ENCODE measurements at regions not wholly inside any gene's neighbourhood (a gene's known extent, or its start where the extent isn't known, plus 50 kb on each side); places are given as distances from the start of the nearest gene placed in this dataset.
"Not testable (repeated sequence)": the region's sequence is repeated elsewhere in the genome, so short reads cannot be mapped to it uniquely, and the experiment has no call there.

GRCh38 chr1:190698488-190698887, 220.8 kb upstream of the BRINP3 start:
- H3K9me3 Mint-ChIP-seq; H3K36me3 Mint-ChIP-seq; H3K4me3 Mint-ChIP-seq; H3K27me3 Mint-ChIP-seq; ATAC-seq; H3K4me1 Mint-ChIP-seq (ENCODE audit: low read depth in 2 of 2); H3K27ac Mint-ChIP-seq; DNase-seq (ENCODE audit: low spot score): not testable (repeated sequence)

DNA sequence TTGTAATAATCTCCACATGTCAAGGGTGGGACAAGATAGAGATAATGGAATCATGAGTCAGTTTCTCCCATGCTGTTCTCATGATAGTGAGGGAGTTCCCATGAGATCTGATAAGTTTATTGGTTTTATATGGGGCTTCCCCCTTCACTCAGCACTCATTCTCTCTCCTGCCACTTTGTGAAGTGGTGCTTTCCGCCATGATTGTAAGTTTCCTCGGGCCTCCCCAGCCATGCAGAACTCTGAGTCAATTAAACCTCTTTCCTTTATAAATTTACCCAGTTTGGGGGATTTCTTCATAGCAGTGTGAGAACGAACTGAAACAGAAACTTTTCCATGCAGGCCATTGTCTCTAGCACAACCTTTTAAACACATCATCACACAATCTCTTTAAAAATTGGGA, 221.5 kb upstream of the BRINP3 start:
- no peaks in the 10 kb centered on the region for H3K4me1 Mint-ChIP-seq (ENCODE audit: low read depth in 2 of 2)
- H3K36me3 Mint-ChIP-seq, result peaks cover 4% of the 10 kb centered on the region
- DNase-seq (ENCODE audit: low spot score) (no peak), ATAC-seq (no peak)
- H3K9me3 Mint-ChIP-seq, result peaks cover 7% of the 10 kb centered on the region
- no peak overlapping the region for H3K4me3 Mint-ChIP-seq
- H3K27me3 Mint-ChIP-seq, result no peaks in the 10 kb centered on the region
- H3K27ac Mint-ChIP-seq, result no peak overlapping the region

DNA sequence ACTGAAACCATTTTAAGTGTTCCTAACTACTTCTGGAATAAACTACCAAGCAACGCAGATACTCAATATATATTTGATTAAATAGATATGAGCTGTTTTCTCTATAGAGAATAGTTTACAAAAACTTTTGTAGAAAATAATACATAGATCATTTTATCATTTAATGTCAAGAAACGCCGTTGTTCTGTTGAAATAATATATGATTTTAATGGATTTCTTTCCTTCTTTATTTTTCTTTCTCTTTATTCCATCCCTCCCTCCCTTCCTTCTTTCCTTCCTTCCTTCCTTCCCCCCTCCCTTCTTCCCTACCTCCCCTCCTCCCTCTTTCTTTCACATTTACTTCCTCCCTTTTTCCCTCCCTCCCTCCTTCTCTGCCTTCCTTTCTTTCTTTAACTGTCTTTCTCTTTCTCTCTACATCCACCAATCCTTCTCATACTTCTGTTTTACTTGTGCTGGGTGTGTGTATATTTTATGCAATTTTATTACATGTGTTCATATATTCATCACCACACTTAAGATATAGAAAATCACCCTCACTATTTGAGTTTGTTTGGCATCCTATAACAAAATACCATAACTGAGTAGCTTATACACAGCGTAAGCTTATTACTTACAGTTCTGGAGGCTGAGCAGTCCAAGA, 230.9 kb upstream of the BRINP3 start:
- DNase-seq (ENCODE audit: low spot score), result no peak
- no peaks in the 10 kb centered on the region for H3K27me3 Mint-ChIP-seq
- no peak overlapping the region for H3K27ac Mint-ChIP-seq
- no peak for ATAC-seq
- no peaks in the 10 kb centered on the region for H3K4me1 Mint-ChIP-seq (ENCODE audit: low read depth in 2 of 2)
- H3K9me3 Mint-ChIP-seq, result peaks cover 9% of the 10 kb centered on the region
- H3K4me3 Mint-ChIP-seq, result no peak overlapping the region
- H3K36me3 Mint-ChIP-seq, result no peaks in the 10 kb centered on the region

- H3K9me3 Mint-ChIP-seq, result peaks cover 5% of the 10 kb centered on the region
- no peak overlapping the region for H3K4me3 Mint-ChIP-seq
- no peaks in the 10 kb centered on the region for H3K27me3 Mint-ChIP-seq
- no peak for ATAC-seq
- no peak for DNase-seq (ENCODE audit: low spot score)
- H3K27ac Mint-ChIP-seq, result no peak overlapping the region
- H3K4me1 Mint-ChIP-seq (ENCODE audit: low read depth in 2 of 2), result no peaks in the 10 kb centered on the region
- no peaks in the 10 kb centered on the region for H3K36me3 Mint-ChIP-seq
These were observed 233.4 kb upstream of the BRINP3 start for GRCh38 chr1:190711069-190711468.

DNA sequence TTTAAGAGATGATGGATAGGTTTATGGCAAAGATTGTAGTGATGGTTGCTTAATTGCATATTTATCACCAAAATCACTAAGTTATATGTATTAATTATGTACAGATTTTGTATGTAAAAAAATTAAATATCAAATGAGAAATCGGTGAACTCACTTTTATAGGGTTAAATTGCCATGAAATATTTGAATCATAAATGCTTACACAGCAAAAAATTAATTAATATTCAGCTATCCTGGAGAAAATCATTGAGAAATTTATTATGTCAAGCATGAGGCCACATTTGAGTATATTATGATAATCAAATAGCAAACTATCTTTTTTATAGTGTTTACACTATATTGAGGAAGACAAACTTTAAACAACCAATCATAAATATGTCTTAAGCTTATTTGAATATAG, 239.4 kb upstream of the BRINP3 start:
- Mint-ChIP-seq H3K36me3 (no peaks in the 10 kb centered on the region), H3K4me3 (no peak overlapping the region), H3K9me3 (peaks cover 4% of the 10 kb centered on the region), H3K27me3 (no peaks in the 10 kb centered on the region), H3K27ac (no peak overlapping the region), H3K4me1 (ENCODE audit: low read depth in 2 of 2) (no peaks in the 10 kb centered on the region)
- ATAC-seq, result no peak
- DNase-seq (ENCODE audit: low spot score), result no peak

GRCh38 chr1:190736971-190737590, 259.4 kb upstream of the BRINP3 start:
- Mint-ChIP-seq H3K36me3 (no peaks in the 10 kb centered on the region), H3K27me3 (no peaks in the 10 kb centered on the region), H3K4me1 (ENCODE audit: low read depth in 2 of 2) (no peaks in the 10 kb centered on the region), H3K4me3 (no peak overlapping the region), H3K27ac (no peak overlapping the region), H3K9me3 (peaks cover 2% of the 10 kb centered on the region)
- no peak for DNase-seq (ENCODE audit: low spot score)
- ATAC-seq, result no peak

DNA sequence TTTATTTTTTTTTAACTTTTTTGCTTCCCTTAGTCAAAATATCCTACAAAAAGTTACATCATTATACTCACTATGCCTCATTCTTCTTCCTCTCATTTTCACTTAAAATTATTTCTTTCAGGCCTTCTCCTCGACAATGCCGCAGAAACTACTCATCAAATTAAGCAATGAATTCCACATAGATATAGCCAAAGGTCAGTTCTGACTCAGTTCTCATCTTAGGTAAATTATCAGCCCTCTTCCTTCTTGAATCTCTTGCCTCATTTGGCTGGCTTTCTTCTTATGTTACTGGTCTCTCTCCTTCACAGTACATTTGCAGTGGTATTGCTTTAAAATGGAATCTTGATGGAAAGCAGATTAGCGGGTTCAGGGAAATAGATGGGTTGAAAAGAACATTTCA, 260.7 kb upstream of the BRINP3 start:
- no peaks in the 10 kb centered on the region for H3K36me3 Mint-ChIP-seq
- no peaks in the 10 kb centered on the region for H3K27me3 Mint-ChIP-seq
- H3K4me3 Mint-ChIP-seq, result no peak overlapping the region
- H3K27ac Mint-ChIP-seq, result no peak overlapping the region
- DNase-seq (ENCODE audit: low spot score), result no peak
- H3K4me1 Mint-ChIP-seq (ENCODE audit: low read depth in 2 of 2), result no peaks in the 10 kb centered on the region
- H3K9me3 Mint-ChIP-seq, result peaks cover 2% of the 10 kb centered on the region
- ATAC-seq, result no peak

- H3K36me3 Mint-ChIP-seq, result no peaks in the 10 kb centered on the region
- peaks cover 9% of the 10 kb centered on the region for H3K9me3 Mint-ChIP-seq
- ATAC-seq (no peak), DNase-seq (ENCODE audit: low spot score) (no peak)
- H3K4me3 Mint-ChIP-seq, result no peak overlapping the region
- H3K4me1 Mint-ChIP-seq (ENCODE audit: low read depth in 2 of 2), result no peaks in the 10 kb centered on the region
- H3K27me3 Mint-ChIP-seq, result no peaks in the 10 kb centered on the region
- H3K27ac Mint-ChIP-seq, result no peak overlapping the region
These were observed 262.3 kb upstream of the BRINP3 start for GRCh38 chr1:190739926-190740325.

DNA sequence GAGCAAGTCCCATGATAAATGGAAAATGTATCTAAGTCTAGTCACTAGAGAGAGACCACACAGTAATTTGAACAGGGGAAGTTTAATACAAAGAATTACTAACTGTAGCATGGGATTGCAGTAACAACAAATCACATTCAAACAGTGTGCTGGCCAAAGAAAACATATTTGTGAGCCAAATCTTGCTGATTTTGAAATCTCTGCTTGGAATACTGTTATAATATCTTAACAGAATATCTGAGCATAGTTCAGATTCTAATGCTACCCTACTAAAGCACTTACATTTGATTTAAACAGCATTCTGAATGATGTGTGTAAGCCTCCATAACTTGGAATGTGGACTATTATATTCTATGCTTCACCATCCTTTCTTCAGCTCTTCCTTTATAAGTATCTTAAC, 270.0 kb upstream of the BRINP3 start:
- no peaks in the 10 kb centered on the region for H3K27me3 Mint-ChIP-seq
- no peaks in the 10 kb centered on the region for H3K36me3 Mint-ChIP-seq
- no peaks in the 10 kb centered on the region for H3K4me1 Mint-ChIP-seq (ENCODE audit: low read depth in 2 of 2)

DNA sequence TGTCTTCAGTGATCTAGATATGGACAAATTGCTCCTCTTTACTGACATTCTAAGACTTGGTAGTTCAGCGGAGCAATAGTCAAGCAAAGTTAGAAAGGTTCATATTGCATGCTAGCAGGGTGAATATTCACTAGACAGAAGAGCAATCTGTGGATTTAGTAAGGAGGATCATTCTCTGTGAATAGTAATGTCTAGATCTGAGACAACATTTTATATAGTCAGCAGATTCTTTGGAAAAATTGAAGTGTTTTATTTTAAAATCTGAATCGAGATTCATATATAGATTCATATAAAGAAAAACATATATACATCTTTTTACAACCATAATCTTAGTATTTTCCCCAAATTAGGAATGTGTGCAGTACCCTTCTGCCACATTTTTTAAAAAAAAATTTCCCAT, 274.5 kb upstream of the BRINP3 start:
- ATAC-seq, result no peak
- DNase-seq (ENCODE audit: low spot score), result no peak

More for the DNA sequence above, 270.0 kb upstream of the BRINP3 start:
- Mint-ChIP-seq H3K9me3 (peaks cover 7% of the 10 kb centered on the region), H3K4me3 (no peak overlapping the region), H3K27ac (no peak overlapping the region)
- no peak for DNase-seq (ENCODE audit: low spot score)
- ATAC-seq, result no peak

DNA sequence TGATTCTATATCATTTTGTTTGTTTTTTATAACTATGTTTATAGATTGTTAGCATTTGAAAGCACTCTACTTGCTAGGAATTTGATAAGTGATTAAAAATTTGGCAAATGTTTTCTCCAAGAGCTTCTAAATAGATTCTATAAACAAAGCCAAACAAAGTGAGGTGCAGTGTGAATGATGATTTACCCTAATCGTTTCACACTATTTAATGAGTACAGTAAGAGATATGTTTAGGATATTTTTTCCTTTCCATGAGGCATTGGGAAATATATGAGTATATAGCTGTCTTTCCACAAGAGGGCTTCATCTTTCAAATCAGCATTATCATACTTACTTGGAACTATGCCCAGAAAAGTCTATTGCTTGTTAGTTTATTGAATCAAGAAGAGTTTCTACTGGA, 277.0 kb upstream of the BRINP3 start:
- Mint-ChIP-seq H3K4me1 (ENCODE audit: low read depth in 2 of 2) (no peaks in the 10 kb centered on the region), H3K27me3 (no peaks in the 10 kb centered on the region), H3K27ac (no peak overlapping the region), H3K4me3 (no peak overlapping the region), H3K9me3 (peaks cover 3% of the 10 kb centered on the region), H3K36me3 (no peaks in the 10 kb centered on the region)
- DNase-seq (ENCODE audit: low spot score) (no peak), ATAC-seq (no peak)

More for the DNA sequence above, 274.5 kb upstream of the BRINP3 start:
- H3K27ac Mint-ChIP-seq, result no peak overlapping the region
- no peaks in the 10 kb centered on the region for H3K4me1 Mint-ChIP-seq (ENCODE audit: low read depth in 2 of 2)
- H3K4me3 Mint-ChIP-seq, result no peak overlapping the region
- peaks cover under 1% of the 10 kb centered on the region for H3K9me3 Mint-ChIP-seq
- H3K36me3 Mint-ChIP-seq, result no peaks in the 10 kb centered on the region
- H3K27me3 Mint-ChIP-seq, result no peaks in the 10 kb centered on the region

DNA sequence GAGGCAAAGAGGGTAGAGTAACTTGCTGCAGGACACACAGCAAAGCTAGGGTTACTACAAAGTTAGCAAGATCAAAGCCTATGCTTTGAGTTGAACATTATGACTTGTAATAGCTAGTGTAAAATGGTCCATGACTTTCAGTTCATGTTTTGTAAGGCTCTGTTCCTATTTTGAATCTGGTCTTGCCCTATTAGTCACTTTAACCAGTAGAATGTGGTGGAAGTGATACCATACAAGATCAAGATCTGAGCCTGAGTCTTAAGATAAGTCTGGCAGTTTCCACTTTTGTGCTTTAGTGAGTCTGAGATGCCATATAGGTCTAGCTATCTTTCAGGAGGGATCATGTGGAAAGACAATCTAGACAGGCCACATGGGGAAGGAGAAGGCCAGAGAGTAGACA, 282.1 kb upstream of the BRINP3 start:
- peaks cover 9% of the 10 kb centered on the region for H3K9me3 Mint-ChIP-seq
- no peaks in the 10 kb centered on the region for H3K4me1 Mint-ChIP-seq (ENCODE audit: low read depth in 2 of 2)
- no peaks in the 10 kb centered on the region for H3K27me3 Mint-ChIP-seq
- no peak overlapping the region for H3K27ac Mint-ChIP-seq
- DNase-seq (ENCODE audit: low spot score), result no peak
- no peak for ATAC-seq
- no peaks in the 10 kb centered on the region for H3K36me3 Mint-ChIP-seq
- H3K4me3 Mint-ChIP-seq, result no peak overlapping the region

DNA sequence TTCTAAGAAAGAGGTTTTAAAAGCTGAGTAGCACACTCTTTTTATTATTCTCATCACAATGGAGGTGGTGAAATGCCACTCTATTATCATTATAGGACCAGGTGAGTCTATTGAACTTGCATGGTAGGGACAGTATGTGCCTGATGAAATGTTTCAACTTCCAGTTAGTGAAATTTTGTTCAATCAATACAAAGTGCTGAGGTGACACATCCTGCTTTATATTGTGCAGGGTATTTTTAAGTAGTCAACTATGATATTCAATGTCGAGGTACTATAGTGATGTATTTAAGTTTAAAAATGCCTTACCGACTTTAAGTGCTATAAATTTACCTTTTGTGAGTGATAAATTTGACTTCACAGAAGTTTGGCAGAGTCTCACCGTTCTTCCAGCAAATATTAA, 284.7 kb upstream of the BRINP3 start:
- Mint-ChIP-seq H3K4me3 (no peak overlapping the region), H3K27me3 (no peaks in the 10 kb centered on the region), H3K27ac (no peak overlapping the region), H3K9me3 (peaks cover 10% of the 10 kb centered on the region), H3K4me1 (ENCODE audit: low read depth in 2 of 2) (no peaks in the 10 kb centered on the region), H3K36me3 (no peaks in the 10 kb centered on the region)
- DNase-seq (ENCODE audit: low spot score) (no peak), ATAC-seq (no peak)

DNA sequence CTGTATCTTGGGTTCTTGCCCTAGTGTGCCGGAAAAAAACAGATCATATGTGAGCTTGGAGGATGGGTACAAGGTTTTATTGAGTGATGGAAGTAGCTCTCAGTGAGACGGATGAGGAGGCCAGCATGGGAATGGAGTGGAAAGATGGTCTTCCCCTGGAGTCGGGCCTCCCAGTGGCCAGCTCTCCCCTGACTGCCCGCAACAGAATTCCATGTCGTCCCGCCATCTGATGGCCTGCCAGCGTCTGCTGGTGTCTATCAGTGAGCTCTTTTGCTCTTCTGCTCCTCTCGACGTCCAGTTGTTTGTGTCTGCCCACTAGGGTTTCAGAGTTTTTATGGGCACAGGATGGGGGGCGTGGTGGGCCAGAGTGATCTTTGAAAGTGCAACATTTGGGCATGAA, 315.2 kb upstream of the BRINP3 start:
- H3K27me3 Mint-ChIP-seq, result no peaks in the 10 kb centered on the region

DNA sequence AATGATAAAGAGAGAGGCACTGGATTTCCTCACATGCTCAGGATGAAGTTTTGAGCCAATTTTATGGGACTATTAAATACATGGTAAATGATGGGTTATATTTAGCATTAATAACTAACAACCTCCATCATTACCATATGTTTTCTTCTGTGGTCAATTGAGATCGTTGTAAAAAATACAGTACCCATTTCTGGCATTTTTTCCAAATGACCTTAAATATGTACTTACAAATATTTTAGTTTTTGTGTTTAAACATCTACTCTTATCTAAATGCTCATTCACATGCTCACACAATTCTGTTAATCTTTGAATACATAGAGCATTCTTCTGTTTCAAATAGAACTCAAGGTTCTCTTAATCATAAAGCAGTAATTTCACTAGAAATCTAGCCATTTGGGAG, 330.0 kb upstream of the BRINP3 start:
- ATAC-seq, result no peak
- H3K9me3 Mint-ChIP-seq, result peaks cover 18% of the 10 kb centered on the region
- H3K27me3 Mint-ChIP-seq, result no peaks in the 10 kb centered on the region
- H3K27ac Mint-ChIP-seq, result no peak overlapping the region
- peaks cover 11% of the 10 kb centered on the region for H3K36me3 Mint-ChIP-seq
- DNase-seq (ENCODE audit: low spot score), result no peak
- H3K4me1 Mint-ChIP-seq (ENCODE audit: low read depth in 2 of 2), result no peaks in the 10 kb centered on the region
- no peak overlapping the region for H3K4me3 Mint-ChIP-seq

More for the DNA sequence above, 315.2 kb upstream of the BRINP3 start:
- no peak overlapping the region for H3K27ac Mint-ChIP-seq
- peaks cover 9% of the 10 kb centered on the region for H3K9me3 Mint-ChIP-seq
- H3K4me1 Mint-ChIP-seq (ENCODE audit: low read depth in 2 of 2), result no peaks in the 10 kb centered on the region
- no peak overlapping the region for H3K4me3 Mint-ChIP-seq
- H3K36me3 Mint-ChIP-seq, result no peaks in the 10 kb centered on the region
- DNase-seq (ENCODE audit: low spot score), result no peak
- no peak for ATAC-seq

Data from natural killer cell treated with Interleukin-12 subunit alpha and Interleukin-12 subunit beta and Interleukin-15 and Interleukin-18, amount 100 ng/mL, for 72 hours (primary cell).